ENCODE measurements at regions not wholly inside any gene's neighbourhood (a gene's known extent, or its start where the extent isn't known, plus 50 kb on each side); places are given as distances from the start of the nearest gene placed in this dataset.

DNA sequence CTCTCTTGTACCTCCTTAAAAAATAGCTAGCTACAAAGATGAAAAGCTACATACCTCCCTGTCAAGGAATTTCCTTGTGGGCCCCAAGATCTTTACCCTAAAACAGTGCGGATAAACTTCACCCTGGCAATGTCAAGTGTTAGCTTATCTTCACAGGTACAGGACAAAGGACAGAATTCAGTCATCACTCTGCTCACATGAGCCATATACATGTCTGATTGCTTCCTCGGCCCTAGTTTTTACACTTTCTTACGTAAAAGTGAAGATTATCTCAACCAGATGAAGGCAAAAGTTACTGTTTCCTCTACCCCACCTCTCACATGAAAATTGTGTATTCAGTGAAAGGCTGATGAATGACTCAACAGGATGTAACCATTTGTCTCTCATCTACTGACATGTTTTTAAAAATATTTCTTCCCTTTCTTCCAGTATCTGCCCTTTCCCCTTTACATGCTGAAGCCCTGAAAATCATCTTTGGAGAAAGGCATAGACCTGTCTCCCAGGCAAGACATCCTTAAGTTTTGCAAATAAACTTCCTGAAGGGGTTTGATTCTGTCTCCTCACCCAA lies 890.1 kb downstream of the GALC start:
- TF ChIP-seq, protein P1, sequence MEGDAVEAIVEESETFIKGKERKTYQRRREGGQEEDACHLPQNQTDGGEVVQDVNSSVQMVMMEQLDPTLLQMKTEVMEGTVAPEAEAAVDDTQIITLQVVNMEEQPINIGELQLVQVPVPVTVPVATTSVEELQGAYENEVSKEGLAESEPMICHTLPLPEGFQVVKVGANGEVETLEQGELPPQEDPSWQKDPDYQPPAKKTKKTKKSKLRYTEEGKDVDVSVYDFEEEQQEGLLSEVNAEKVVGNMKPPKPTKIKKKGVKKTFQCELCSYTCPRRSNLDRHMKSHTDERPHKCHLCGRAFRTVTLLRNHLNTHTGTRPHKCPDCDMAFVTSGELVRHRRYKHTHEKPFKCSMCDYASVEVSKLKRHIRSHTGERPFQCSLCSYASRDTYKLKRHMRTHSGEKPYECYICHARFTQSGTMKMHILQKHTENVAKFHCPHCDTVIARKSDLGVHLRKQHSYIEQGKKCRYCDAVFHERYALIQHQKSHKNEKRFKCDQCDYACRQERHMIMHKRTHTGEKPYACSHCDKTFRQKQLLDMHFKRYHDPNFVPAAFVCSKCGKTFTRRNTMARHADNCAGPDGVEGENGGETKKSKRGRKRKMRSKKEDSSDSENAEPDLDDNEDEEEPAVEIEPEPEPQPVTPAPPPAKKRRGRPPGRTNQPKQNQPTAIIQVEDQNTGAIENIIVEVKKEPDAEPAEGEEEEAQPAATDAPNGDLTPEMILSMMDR (IDR thresholded peaks at IDR 0.05; ENCODE audit: extremely low read depth in 1 of 2, insufficient read depth in 1 of 2, low read depth in 1 of 2, low read length in 2 of 2): no peak
- TF ChIP-seq EZH2 (IDR thresholded peaks at IDR 0.05; ENCODE audit: borderline replicate concordance, low read depth, low read length, severe bottlenecking) (no peak), POLR2A (IDR thresholded peaks at IDR 0.05; ENCODE audit: low read depth, low read length) (no peak), JUN (IDR thresholded peaks at IDR 0.05; ENCODE audit: borderline replicate concordance, insufficient read depth, insufficient read length, low read depth) (no peak)
- TF ChIP-seq, protein P2, sequence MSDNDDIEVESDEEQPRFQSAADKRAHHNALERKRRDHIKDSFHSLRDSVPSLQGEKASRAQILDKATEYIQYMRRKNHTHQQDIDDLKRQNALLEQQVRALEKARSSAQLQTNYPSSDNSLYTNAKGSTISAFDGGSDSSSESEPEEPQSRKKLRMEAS (IDR thresholded peaks at IDR 0.05; ENCODE audit: insufficient read depth, insufficient read length): no peak
